ENCODE measurements at regions not wholly inside any gene's neighbourhood (a gene's known extent, or its start where the extent isn't known, plus 50 kb on each side); places are given as distances from the start of the nearest gene placed in this dataset.

- TF ChIP-seq ZNF274 (IDR thresholded peaks at IDR 0.05; ENCODE audit: borderline replicate concordance, extremely low read depth, low read length): no peak
- TF ChIP-seq SIX5 (IDR thresholded peaks at IDR 0.05; ENCODE audit: low read depth, low read length): no peak
- TF ChIP-seq CBX5 (IDR thresholded peaks at IDR 0.05; ENCODE audit: low read depth, low read length): no peak
- no peak for TF ChIP-seq EZH2 (IDR thresholded peaks at IDR 0.05; ENCODE audit: low read depth, low read length, severe bottlenecking)
- no peak for TF ChIP-seq TEAD4 (IDR thresholded peaks at IDR 0.05; ENCODE audit: low read depth, low read length)
Observed at GRCh38 chr3:72510247-72510646, 338.0 kb downstream of the SHQ1 start (continued).

All from H1 (cell line).